Mesendoderm (in vitro differentiated cells): ENCODE measurements at regions not wholly inside any gene's neighbourhood (a gene's known extent, or its start where the extent isn't known, plus 50 kb on each side); places are given as distances from the start of the nearest gene placed in this dataset.

ENCODE experiments used
- DNase-seq: peaks from one replicate; pipeline ENCODE4 v3.0.0; 2013
- H2AK5ac ChIP-seq: 2 replicates; pipeline ENCODE4 v1.6.1; 2013; ENCODE audit warnings: low read length, inconsistent platforms
- H2BK120ac ChIP-seq: 2 replicates; pipeline ENCODE4 v1.6.1; 2013; ENCODE audit warnings: low read depth, mild to moderate bottlenecking, low read length, moderate library complexity, mixed read lengths
- H2BK15ac ChIP-seq: replicated peaks from 2 replicates; pipeline ENCODE4 v1.6.1; 2013; ENCODE audit warnings: low read depth, mild to moderate bottlenecking, moderate library complexity
- H2BK5ac ChIP-seq: 2 replicates; pipeline ENCODE4 v1.6.1; 2013; ENCODE audit warnings: low read length, inconsistent platforms
- H3K18ac ChIP-seq: 2 replicates; pipeline ENCODE4 v1.6.1; 2013; ENCODE audit warnings: mild to moderate bottlenecking, low read length, mixed read lengths
- H3K23ac ChIP-seq: one replicate; pipeline ENCODE4 v1.6.1; 2013; ENCODE audit warnings: low read length
- H3K27ac ChIP-seq: 2 replicates; pipeline ENCODE4 v1.5.1; 2013; ENCODE audit warnings: low read depth, mild to moderate bottlenecking, inconsistent platforms, low read length, moderate library complexity
- H3K27me3 ChIP-seq: 2 replicates; pipeline ENCODE4 v1.6.1; 2013; ENCODE audit warnings: low read length, control low read depth, mild to moderate bottlenecking, inconsistent platforms; ENCODE audit not compliant: insufficient read depth, poor library complexity
- H3K36me3 ChIP-seq: 2 replicates; pipeline ENCODE4 v1.6.1; 2013; ENCODE audit warnings: low read length, inconsistent platforms; ENCODE audit not compliant: control insufficient read depth, insufficient read depth
- H3K4ac ChIP-seq: one replicate; pipeline ENCODE4 v1.6.1; 2013; ENCODE audit warnings: low read depth, mild to moderate bottlenecking, low read length, moderate library complexity
- H3K4me1 ChIP-seq: 2 replicates; pipeline ENCODE4 v1.6.1; 2013; ENCODE audit warnings: low read depth, low read length, inconsistent platforms; ENCODE audit not compliant: control insufficient read depth
- H3K4me2 ChIP-seq: 2 replicates; pipeline ENCODE4 v1.6.1; 2013; ENCODE audit warnings: low read length
- H3K4me3 ChIP-seq: 2 replicates; pipeline ENCODE4 v1.5.1; 2013; ENCODE audit warnings: mild to moderate bottlenecking, low read length
- H3K56ac ChIP-seq: one replicate; pipeline ENCODE4 v1.6.1; 2013; ENCODE audit warnings: low read length
- H3K79me1 ChIP-seq: 2 replicates; pipeline ENCODE4 v1.6.1; 2013; ENCODE audit warnings: low read length, inconsistent platforms
- H3K79me2 ChIP-seq: 2 replicates; pipeline ENCODE4 v1.6.1; 2013; ENCODE audit warnings: mild to moderate bottlenecking, low read length; ENCODE audit not compliant: control insufficient read depth, insufficient read depth
- H3K9ac ChIP-seq: 2 replicates; pipeline ENCODE4 v1.6.1; 2013; ENCODE audit warnings: low read length, inconsistent platforms
- H4K5ac ChIP-seq: one replicate; pipeline ENCODE4 v1.6.1; 2013; ENCODE audit warnings: low read length
- H4K8ac ChIP-seq: one replicate; pipeline ENCODE4 v1.6.1; 2013; ENCODE audit warnings: low read depth, mild to moderate bottlenecking, control low read depth, low read length, moderate library complexity
- WGBS: extraction: QIAGEN DNeasy Blood & Tissue Kit; methylation state at CpG from one replicate; pipeline ENCODE4 v1.1.7; 2013; ENCODE audit warnings: low lambda C conversion rate, missing lambda C conversion rate; ENCODE audit not compliant: insufficient coverage; ENCODE audit errors: extremely low coverage; 5-methylcytosine and 5-hydroxymethylcytosine counted together

DNA sequence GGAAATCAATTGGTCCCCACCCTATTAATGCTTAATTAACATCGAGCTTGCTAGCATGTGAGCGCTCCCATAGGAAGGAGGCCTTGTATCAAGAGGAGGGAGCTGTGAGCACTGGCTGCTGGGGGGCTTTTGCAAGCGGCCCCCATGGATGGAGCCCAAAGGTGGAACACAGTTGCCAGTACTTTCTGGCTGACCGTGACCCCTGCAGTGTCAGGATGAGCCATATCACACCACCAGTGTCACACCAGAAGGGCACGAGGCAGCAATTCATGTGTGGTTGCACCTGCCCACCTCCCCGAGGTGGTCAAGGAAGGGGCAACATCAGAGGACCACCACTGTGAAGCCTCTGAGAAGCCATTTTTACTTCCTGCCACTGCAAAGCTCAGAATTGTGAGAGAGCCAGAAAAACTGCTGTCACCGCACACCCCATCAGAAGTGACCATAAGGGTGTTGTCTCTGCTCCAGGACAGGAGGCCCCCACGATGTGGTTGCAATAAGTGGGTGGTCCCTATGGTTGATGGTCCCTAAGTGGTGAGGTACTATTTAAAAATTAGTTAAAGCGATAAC is 99.8 kb upstream of the RAB6C start:
- H2AK5ac ChIP-seq, result no peak overlapping the region
- no peaks in the 10 kb centered on the region for H3K4me1 ChIP-seq
- no peak overlapping the region for H4K5ac ChIP-seq
- no peak overlapping the region for H2BK120ac ChIP-seq
- H3K4ac ChIP-seq, result no peak overlapping the region
- no peaks in the 10 kb centered on the region for H3K27me3 ChIP-seq
- H3K4me2 ChIP-seq, result no peak overlapping the region
- no peak overlapping the region for H3K27ac ChIP-seq
- no peak overlapping the region for H3K9ac ChIP-seq
- no peak overlapping the region for H4K8ac ChIP-seq
- H3K79me1 ChIP-seq, result no peaks in the 10 kb centered on the region
- H2BK5ac ChIP-seq, result no peak overlapping the region
- no peak overlapping the region for H3K4me3 ChIP-seq
- no peaks in the 10 kb centered on the region for H3K36me3 ChIP-seq
- no peaks in the 10 kb centered on the region for H3K79me2 ChIP-seq
- no peak overlapping the region for H2BK15ac ChIP-seq
- no peak overlapping the region for H3K23ac ChIP-seq
- DNase-seq, result no peak
- H3K56ac ChIP-seq, result no peak overlapping the region
- H3K18ac ChIP-seq, result no peak overlapping the region
- WGBS, result no CpG with 5 or more reads among the region's 9 CpGs

DNA sequence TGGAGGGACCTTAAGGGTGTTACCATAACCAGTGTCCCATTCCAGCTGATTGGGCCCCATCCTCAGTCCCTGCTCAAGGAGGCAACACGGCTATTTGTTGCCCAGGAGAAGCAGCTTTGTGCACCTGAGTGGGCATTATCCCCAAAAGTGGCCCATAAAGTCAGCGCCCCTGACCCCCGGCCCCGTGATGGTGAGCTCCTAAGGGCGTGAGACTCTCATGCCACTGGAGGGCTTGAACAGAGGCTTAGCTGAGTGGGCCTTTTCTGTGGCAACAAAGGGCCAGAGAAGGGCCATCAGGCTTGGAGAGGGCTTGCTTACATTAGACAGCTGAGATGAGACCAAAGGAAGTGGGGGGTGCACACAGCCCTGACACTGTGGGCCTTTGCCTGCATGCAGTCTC is 99.2 kb upstream of the RAB6C start:
- Histone ChIP-seq H2BK5ac (no peak overlapping the region), H3K27me3 (no peaks in the 10 kb centered on the region), H3K36me3 (no peaks in the 10 kb centered on the region), H3K4me3 (no peak overlapping the region), H3K23ac (no peak overlapping the region), H3K4me1 (no peaks in the 10 kb centered on the region), H2BK120ac (no peak overlapping the region), H3K4ac (no peak overlapping the region), H3K9ac (no peak overlapping the region), H3K56ac (no peak overlapping the region), H3K79me2 (no peaks in the 10 kb centered on the region), H2AK5ac (no peak overlapping the region), H2BK15ac (no peak overlapping the region), H3K18ac (no peak overlapping the region), H3K79me1 (no peaks in the 10 kb centered on the region), H3K27ac (no peak overlapping the region), H4K5ac (no peak overlapping the region), H3K4me2 (no peak overlapping the region), H4K8ac (no peak overlapping the region)
- DNase-seq, result no peak
- WGBS, result no CpG with 5 or more reads among the region's 5 CpGs

DNA sequence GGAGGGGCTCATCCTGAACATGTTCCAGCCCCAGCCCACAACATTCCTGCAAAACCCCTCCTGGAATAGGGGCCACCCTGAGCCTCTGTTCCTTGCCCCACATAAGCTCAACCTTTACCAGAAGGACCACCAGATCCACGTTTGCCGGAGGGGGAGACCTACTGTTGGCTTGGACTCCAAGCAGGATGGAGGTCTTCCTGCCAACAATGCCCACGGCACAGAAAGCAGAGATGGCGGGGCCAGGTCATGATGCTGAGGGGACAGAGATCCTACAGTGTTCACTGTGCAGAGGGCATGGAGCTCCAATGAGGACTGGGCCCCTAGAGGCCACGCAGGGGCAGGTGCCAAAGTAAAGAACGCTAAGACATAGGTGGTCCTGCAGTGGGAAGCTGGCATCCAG is 98.5 kb upstream of the RAB6C start:
- no peak for DNase-seq
- no peak overlapping the region for H3K9ac ChIP-seq
- no peaks in the 10 kb centered on the region for H3K27me3 ChIP-seq
- no peak overlapping the region for H4K8ac ChIP-seq
- no peak overlapping the region for H3K4me2 ChIP-seq
- no peaks in the 10 kb centered on the region for H3K36me3 ChIP-seq
- no peak overlapping the region for H2BK5ac ChIP-seq
- H3K4ac ChIP-seq, result no peak overlapping the region
- H4K5ac ChIP-seq, result no peak overlapping the region
- H3K79me1 ChIP-seq, result no peaks in the 10 kb centered on the region
- no peaks in the 10 kb centered on the region for H3K4me1 ChIP-seq
- H2AK5ac ChIP-seq, result no peak overlapping the region
- H2BK120ac ChIP-seq, result no peak overlapping the region
- H3K27ac ChIP-seq, result no peak overlapping the region
- no peaks in the 10 kb centered on the region for H3K79me2 ChIP-seq
- no peak overlapping the region for H3K56ac ChIP-seq
- H3K23ac ChIP-seq, result no peak overlapping the region
- WGBS, result no CpG with 5 or more reads among the region's 6 CpGs
- no peak overlapping the region for H3K4me3 ChIP-seq
- H2BK15ac ChIP-seq, result no peak overlapping the region
- no peak overlapping the region for H3K18ac ChIP-seq

DNA sequence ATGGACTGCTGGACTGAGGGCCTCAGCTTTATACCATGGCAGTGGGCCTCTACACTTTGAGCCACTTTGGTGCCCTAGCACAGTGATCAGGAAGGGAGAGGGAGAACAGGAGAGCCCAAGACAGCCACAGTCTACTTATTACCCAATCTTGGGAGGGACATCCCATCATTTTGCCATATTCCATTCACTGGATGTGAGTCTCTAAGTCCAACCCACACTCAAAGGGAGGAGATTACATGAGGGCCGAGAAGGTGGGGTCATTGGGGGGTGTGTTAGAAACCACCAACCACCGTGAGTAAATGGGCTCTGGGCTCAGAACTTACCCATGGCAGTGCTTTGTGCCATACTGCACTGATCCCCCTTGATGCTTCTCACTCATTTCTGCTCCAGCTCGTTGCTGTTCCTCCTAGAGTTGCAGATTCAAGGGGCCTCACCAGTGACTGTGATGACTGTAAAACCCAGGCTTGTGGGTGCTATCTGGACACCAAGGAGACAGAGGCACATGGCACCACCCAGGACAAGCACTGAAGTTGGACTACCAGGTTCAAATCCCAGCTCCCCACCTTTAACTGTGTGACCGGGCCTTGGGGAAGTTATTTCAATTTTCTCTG is 97.6 kb upstream of the RAB6C start:
- no peak overlapping the region for H2AK5ac ChIP-seq
- no peak overlapping the region for H4K5ac ChIP-seq
- no peak overlapping the region for H2BK5ac ChIP-seq
- H3K23ac ChIP-seq, result no peak overlapping the region
- no peak overlapping the region for H3K4me3 ChIP-seq
- H2BK120ac ChIP-seq, result no peak overlapping the region
- H3K36me3 ChIP-seq, result no peaks in the 10 kb centered on the region
- no peaks in the 10 kb centered on the region for H3K79me2 ChIP-seq
- H3K79me1 ChIP-seq, result no peaks in the 10 kb centered on the region
- H3K4ac ChIP-seq, result no peak overlapping the region
- H3K18ac ChIP-seq, result no peak overlapping the region
- no CpG with 5 or more reads among the region's 4 CpGs for WGBS
- H4K8ac ChIP-seq, result no peak overlapping the region
- no peak overlapping the region for H3K9ac ChIP-seq
- H3K56ac ChIP-seq, result no peak overlapping the region
- no peaks in the 10 kb centered on the region for H3K4me1 ChIP-seq
- no peak for DNase-seq
- H2BK15ac ChIP-seq, result no peak overlapping the region
- no peak overlapping the region for H3K4me2 ChIP-seq
- H3K27me3 ChIP-seq, result no peaks in the 10 kb centered on the region
- H3K27ac ChIP-seq, result no peak overlapping the region

DNA sequence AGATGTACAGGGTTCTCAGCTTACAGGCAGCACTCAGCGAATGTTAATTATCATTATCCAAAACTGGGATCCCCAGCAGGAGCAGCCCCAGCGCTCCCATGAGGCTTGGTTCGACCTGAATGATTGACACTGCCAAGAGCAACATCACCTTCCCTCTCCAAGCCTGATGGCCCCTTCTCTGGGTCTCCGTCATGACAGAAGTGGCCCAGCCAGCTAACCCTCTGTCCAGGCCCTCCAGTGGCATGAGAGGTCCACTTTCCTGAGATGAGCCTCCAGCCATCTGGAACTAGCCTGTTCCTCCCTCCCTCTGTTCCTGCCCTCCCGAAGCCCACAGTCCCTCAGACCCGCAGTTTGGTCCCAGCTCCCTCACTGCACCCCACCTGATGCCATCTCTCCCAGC is 97.0 kb upstream of the RAB6C start:
- WGBS, result no CpG with 5 or more reads among the region's 6 CpGs

DNA sequence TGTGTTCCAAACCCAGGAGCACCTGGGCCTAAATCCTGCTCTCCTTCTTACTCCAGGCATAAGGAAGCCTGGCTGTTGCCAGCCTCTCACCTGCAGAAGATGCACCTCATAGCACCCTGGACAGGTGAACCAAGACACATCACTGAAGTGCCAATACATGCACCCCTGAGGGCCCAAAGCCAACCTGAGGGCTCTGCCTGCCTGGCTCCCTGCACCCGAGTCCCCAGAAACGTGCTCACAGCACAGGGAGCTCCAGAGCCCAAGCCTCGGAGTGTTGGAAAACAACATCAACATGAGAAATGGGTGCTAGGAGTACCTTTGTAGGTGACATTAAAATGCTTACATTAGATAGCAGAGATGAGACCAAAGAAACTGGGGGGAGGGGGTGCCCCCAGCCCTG is 96.3 kb upstream of the RAB6C start:
- no peak for DNase-seq
- no peak overlapping the region for H3K27ac ChIP-seq

More for the DNA sequence above, 97.0 kb upstream of the RAB6C start:
- no peak overlapping the region for H3K18ac ChIP-seq
- H2BK5ac ChIP-seq, result no peak overlapping the region
- no peak overlapping the region for H3K9ac ChIP-seq
- H2BK15ac ChIP-seq, result no peak overlapping the region
- no peak overlapping the region for H3K4me3 ChIP-seq
- no peaks in the 10 kb centered on the region for H3K4me1 ChIP-seq
- no peak overlapping the region for H3K27ac ChIP-seq
- no peak overlapping the region for H2AK5ac ChIP-seq
- H3K36me3 ChIP-seq, result no peaks in the 10 kb centered on the region
- no peak overlapping the region for H4K5ac ChIP-seq
- DNase-seq, result no peak
- no peak overlapping the region for H3K23ac ChIP-seq
- no peak overlapping the region for H3K56ac ChIP-seq
- H3K4me2 ChIP-seq, result no peak overlapping the region
- no peaks in the 10 kb centered on the region for H3K79me1 ChIP-seq
- no peak overlapping the region for H2BK120ac ChIP-seq
- no peak overlapping the region for H4K8ac ChIP-seq
- no peaks in the 10 kb centered on the region for H3K79me2 ChIP-seq
- no peaks in the 10 kb centered on the region for H3K27me3 ChIP-seq
- H3K4ac ChIP-seq, result no peak overlapping the region

More for the DNA sequence above, 96.3 kb upstream of the RAB6C start:
- H3K23ac ChIP-seq, result no peak overlapping the region
- no peak overlapping the region for H3K9ac ChIP-seq
- no peak overlapping the region for H4K5ac ChIP-seq
- H3K79me1 ChIP-seq, result no peaks in the 10 kb centered on the region
- no CpG with 5 or more reads among the region's 3 CpGs for WGBS
- no peaks in the 10 kb centered on the region for H3K27me3 ChIP-seq
- H4K8ac ChIP-seq, result no peak overlapping the region
- no peak overlapping the region for H2AK5ac ChIP-seq
- H2BK120ac ChIP-seq, result no peak overlapping the region
- no peaks in the 10 kb centered on the region for H3K4me1 ChIP-seq
- H3K79me2 ChIP-seq, result no peaks in the 10 kb centered on the region
- no peak overlapping the region for H2BK15ac ChIP-seq
- H3K4me3 ChIP-seq, result no peak overlapping the region
- no peak overlapping the region for H2BK5ac ChIP-seq
- no peak overlapping the region for H3K56ac ChIP-seq
- no peak overlapping the region for H3K18ac ChIP-seq
- H3K4ac ChIP-seq, result no peak overlapping the region
- no peaks in the 10 kb centered on the region for H3K36me3 ChIP-seq
- no peak overlapping the region for H3K4me2 ChIP-seq
